OCI-LY1 (cell line): ENCODE measurements at regions not wholly inside any gene's neighbourhood (a gene's known extent, or its start where the extent isn't known, plus 50 kb on each side); places are given as distances from the start of the nearest gene placed in this dataset.

Experiments used
- H2AFZ ChIP-seq: fragments of 200-600 bp; sonication (generic), shearing (Covaris generic); 2 replicates; pipeline ENCODE4 v1.6.0; 2014; ENCODE audit warnings: antibody characterized with exemption, mild to moderate bottlenecking, low read length
- H3F3A ChIP-seq: fragments of 200-600 bp; sonication (generic), shearing (Covaris generic); 2 replicates; pipeline ENCODE4 v1.6.0; 2014; ENCODE audit warnings: mild to moderate bottlenecking, antibody characterized with exemption, low read length, moderate library complexity; ENCODE audit not compliant: insufficient read depth
- H3K27ac ChIP-seq: fragments of 200-600 bp; sonication (generic); 2 replicates; pipeline ENCODE4 v1.5.1; 2014; ENCODE audit warnings: low read length, mixed run types, mild to moderate bottlenecking, low read depth; ENCODE audit not compliant: poor library complexity, severe bottlenecking
- H3K27me3 ChIP-seq: fragments of 200-600 bp; sonication (generic); 2 replicates; pipeline ENCODE4 v1.6.0; 2014; ENCODE audit warnings: antibody characterized with exemption, mild to moderate bottlenecking, low read length, moderate library complexity; ENCODE audit not compliant: insufficient read depth
- H3K36me3 ChIP-seq: fragments of 200-600 bp; sonication (generic); 2 replicates; pipeline ENCODE4 v1.6.1; 2014; ENCODE audit warnings: mild to moderate bottlenecking, antibody characterized with exemption, low read length, moderate library complexity, mixed read lengths; ENCODE audit not compliant: insufficient read depth
- H3K4me1 ChIP-seq: fragments of 200-600 bp; sonication (generic); 2 replicates; pipeline ENCODE4 v1.5.1; 2014; ENCODE audit warnings: mild to moderate bottlenecking, low read length, moderate library complexity; ENCODE audit not compliant: insufficient read depth, severe bottlenecking
- H3K4me2 ChIP-seq: fragments of 200-600 bp; sonication (generic), shearing (Covaris generic); 2 replicates; pipeline ENCODE4 v1.6.1; 2014; ENCODE audit warnings: low read length
- H3K4me3 ChIP-seq: fragments of 200-600 bp; sonication (generic); 2 replicates; pipeline ENCODE4 v1.5.1; 2014; ENCODE audit warnings: low read length, low read depth, mild to moderate bottlenecking, mixed read lengths; ENCODE audit not compliant: poor library complexity, severe bottlenecking
- H3K79me2 ChIP-seq: fragments of 200-600 bp; shearing (Covaris generic); 2 replicates; pipeline ENCODE4 v1.6.1; 2016; ENCODE audit warnings: mixed run types, low read length, mixed read lengths; ENCODE audit not compliant: insufficient read depth
- H3K9ac ChIP-seq: fragments of 200-600 bp; sonication (generic), shearing (Covaris generic); 2 replicates; pipeline ENCODE4 v1.6.1; 2014; ENCODE audit warnings: mild to moderate bottlenecking, low read length, mixed read lengths
- H3K9me2 ChIP-seq: fragments of 200-600 bp; sonication (generic), shearing (Covaris generic); 2 replicates; pipeline ENCODE4 v1.6.1; 2014; ENCODE audit warnings: low read depth, mild to moderate bottlenecking, low read length, mixed read lengths
- H3K9me3 ChIP-seq: fragments of 200-600 bp; shearing (Covaris generic); 2 replicates; pipeline ENCODE4 v1.6.1; 2014; ENCODE audit warnings: low read length, mixed read lengths
- H4K20me1 ChIP-seq: fragments of 200-600 bp; sonication (generic), shearing (Covaris generic); 2 replicates; pipeline ENCODE4 v1.6.0; 2016; ENCODE audit warnings: mild to moderate bottlenecking, low read length; ENCODE audit not compliant: insufficient read depth
- CTCF ChIP-seq: fragments of 200-600 bp; sonication (generic), shearing (Covaris generic); IDR thresholded peaks from 2 replicates; pipeline ENCODE4 v1.5.1; 2017; ENCODE audit warnings: mild to moderate bottlenecking, antibody characterized with exemption, low read length, moderate library complexity, mixed read lengths
- EZH2 ChIP-seq: fragments of 200-600 bp; sonication (generic), shearing (Covaris generic); IDR thresholded peaks from 2 replicates; pipeline ENCODE4 v1.8.0; 2017; ENCODE audit warnings: borderline replicate concordance, mixed run types, mild to moderate bottlenecking, antibody characterized with exemption, low read length, moderate library complexity, mixed read lengths

GRCh38 chr20:53823121-53823764, 229.6 kb upstream of the ZNF217 start:
- no peaks in the 10 kb centered on the region for H3F3A ChIP-seq
- no peak for TF ChIP-seq EZH2
- TF ChIP-seq CTCF = no peak

GRCh38 chr20:53822534-53822933, 228.9 kb upstream of the ZNF217 start:
- Histone ChIP-seq H3K36me3 (no peaks in the 10 kb centered on the region), H3K79me2 (no peaks in the 10 kb centered on the region), H3K27me3 (no peaks in the 10 kb centered on the region), H3K9me2 (no peaks in the 10 kb centered on the region), H4K20me1 (no peaks in the 10 kb centered on the region), H3F3A (no peaks in the 10 kb centered on the region), H3K4me1 (peaks cover 16% of the 10 kb centered on the region), H3K4me3 (no peak overlapping the region), H2AFZ (no peak overlapping the region), H3K9me3 (0 out of 2 replicates have a peak, but pooled peaks cover 4% of the 10 kb centered on the region), H3K4me2 (no peak overlapping the region), H3K9ac (no peak overlapping the region), H3K27ac (no peak overlapping the region)
- no peak for TF ChIP-seq EZH2
- no peak for TF ChIP-seq CTCF

More at GRCh38 chr20:53823121-53823764, 229.6 kb upstream of the ZNF217 start:
- Histone ChIP-seq H3K4me3 (no peak overlapping the region), H3K4me2 (no peak overlapping the region), H3K9me2 (no peaks in the 10 kb centered on the region), H3K36me3 (no peaks in the 10 kb centered on the region), H3K9me3 (0 out of 2 replicates have a peak, but pooled peaks cover 4% of the 10 kb centered on the region), H2AFZ (no peak overlapping the region), H3K4me1 (peaks cover 24% of the 10 kb centered on the region), H3K79me2 (no peaks in the 10 kb centered on the region), H3K27me3 (no peaks in the 10 kb centered on the region), H4K20me1 (no peaks in the 10 kb centered on the region), H3K27ac (no peak overlapping the region), H3K9ac (no peak overlapping the region)

GRCh38 chr20:53819973-53820451, 226.4 kb upstream of the ZNF217 start:
- Histone ChIP-seq H3K9me2 (no peaks in the 10 kb centered on the region), H2AFZ (no peak overlapping the region), H4K20me1 (no peaks in the 10 kb centered on the region), H3F3A (no peaks in the 10 kb centered on the region), H3K36me3 (no peaks in the 10 kb centered on the region), H3K9me3 (0 out of 2 replicates have a peak, but pooled peaks cover 4% of the 10 kb centered on the region), H3K79me2 (no peaks in the 10 kb centered on the region), H3K9ac (no peak overlapping the region), H3K4me2 (no peak overlapping the region), H3K4me3 (no peak overlapping the region), H3K27me3 (no peaks in the 10 kb centered on the region), H3K4me1 (no peaks in the 10 kb centered on the region), H3K27ac (no peak overlapping the region)
- TF ChIP-seq EZH2 = no peak
- TF ChIP-seq CTCF = no peak
